ENCODE measurements at regions not wholly inside any gene's neighbourhood (a gene's known extent, or its start where the extent isn't known, plus 50 kb on each side); places are given as distances from the start of the nearest gene placed in this dataset.

DNA sequence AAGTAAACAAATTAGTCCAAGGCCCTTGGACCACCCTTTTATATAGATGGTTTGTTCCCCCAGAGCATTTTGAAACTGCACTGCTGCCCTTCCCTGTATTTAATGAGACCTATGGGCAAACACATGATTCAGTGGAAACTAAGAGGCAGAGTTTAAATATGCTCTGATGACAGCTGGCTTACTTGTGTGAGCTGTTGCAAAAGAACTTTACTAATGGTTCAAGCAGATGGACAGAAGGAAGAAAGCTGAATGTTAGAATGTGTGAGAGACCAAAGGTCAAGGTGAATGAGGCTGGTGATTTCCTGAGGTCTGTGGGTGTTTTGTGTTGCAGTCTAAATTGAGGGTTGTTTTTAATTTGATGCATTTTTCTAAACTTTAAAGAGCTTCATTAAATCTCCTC lies 123.0 kb upstream of the CEP162 start:
- TF ChIP-seq POLR2A (IDR thresholded peaks at IDR 0.05): no peak
- TF ChIP-seq, protein P1, sequence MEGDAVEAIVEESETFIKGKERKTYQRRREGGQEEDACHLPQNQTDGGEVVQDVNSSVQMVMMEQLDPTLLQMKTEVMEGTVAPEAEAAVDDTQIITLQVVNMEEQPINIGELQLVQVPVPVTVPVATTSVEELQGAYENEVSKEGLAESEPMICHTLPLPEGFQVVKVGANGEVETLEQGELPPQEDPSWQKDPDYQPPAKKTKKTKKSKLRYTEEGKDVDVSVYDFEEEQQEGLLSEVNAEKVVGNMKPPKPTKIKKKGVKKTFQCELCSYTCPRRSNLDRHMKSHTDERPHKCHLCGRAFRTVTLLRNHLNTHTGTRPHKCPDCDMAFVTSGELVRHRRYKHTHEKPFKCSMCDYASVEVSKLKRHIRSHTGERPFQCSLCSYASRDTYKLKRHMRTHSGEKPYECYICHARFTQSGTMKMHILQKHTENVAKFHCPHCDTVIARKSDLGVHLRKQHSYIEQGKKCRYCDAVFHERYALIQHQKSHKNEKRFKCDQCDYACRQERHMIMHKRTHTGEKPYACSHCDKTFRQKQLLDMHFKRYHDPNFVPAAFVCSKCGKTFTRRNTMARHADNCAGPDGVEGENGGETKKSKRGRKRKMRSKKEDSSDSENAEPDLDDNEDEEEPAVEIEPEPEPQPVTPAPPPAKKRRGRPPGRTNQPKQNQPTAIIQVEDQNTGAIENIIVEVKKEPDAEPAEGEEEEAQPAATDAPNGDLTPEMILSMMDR (IDR thresholded peaks at IDR 0.05): no peak
- intact Hi-C loops (cut with DNase I; ENCODE audit: low total_unique reads): no loop called here
- DNase-seq (ENCODE audit: low spot score in 2 of 2): no peak
- no peak overlapping the region for H3K4me3 ChIP-seq (ENCODE audit: low read depth, poor library complexity, severe bottlenecking)

- no peak overlapping the region for H3K4me3 ChIP-seq (ENCODE audit: low read depth, poor library complexity, severe bottlenecking)
- intact Hi-C loops (cut with DNase I; ENCODE audit: low total_unique reads): no loop called here
- 88 to 90% methylated on average over 1 of the region's 1 CpG for WGBS, 2 donors
- TF ChIP-seq, protein P1 (IDR thresholded peaks at IDR 0.05): no peak
- DNase-seq (ENCODE audit: low spot score in 2 of 2): no peak
Measured at GRCh38 chr6:84349542-84349941, 122.1 kb upstream of the CEP162 start.

DNA sequence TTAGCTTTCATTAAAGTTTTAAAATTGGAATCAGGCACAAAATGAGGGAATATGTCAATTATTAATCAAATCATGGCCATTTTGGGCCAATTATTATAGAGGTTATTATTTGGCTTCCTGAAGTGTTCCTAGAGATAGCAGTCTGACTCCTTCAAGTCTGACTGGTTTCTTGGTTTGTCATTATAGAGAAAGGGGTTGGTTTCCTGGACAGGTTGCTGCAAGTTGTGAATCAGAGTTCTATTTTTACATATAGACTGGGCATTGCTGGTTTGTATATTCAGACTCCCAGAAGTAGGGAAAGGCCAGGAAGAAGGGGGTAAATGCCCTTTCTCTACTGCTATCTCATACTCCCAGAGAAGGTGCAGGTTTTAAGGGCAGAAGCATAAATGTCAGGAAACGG lies 121.4 kb upstream of the CEP162 start:
- intact Hi-C loops (cut with DNase I; ENCODE audit: low total_unique reads): no loop called here
- no peak for DNase-seq (ENCODE audit: low spot score in 2 of 2)
- TF ChIP-seq, protein P1 (IDR thresholded peaks at IDR 0.05): no peak
- TF ChIP-seq POLR2A (IDR thresholded peaks at IDR 0.05): no peak
- H3K4me3 ChIP-seq (ENCODE audit: low read depth, poor library complexity, severe bottlenecking): no peak overlapping the region
- 77 to 83% methylated on average over 1 of the region's 1 CpG for WGBS, 2 donors

- no peak overlapping the region for H3K4me3 ChIP-seq (ENCODE audit: low read depth, poor library complexity, severe bottlenecking)
- no peak for TF ChIP-seq POLR2A (IDR thresholded peaks at IDR 0.05)
- TF ChIP-seq, protein P1 (IDR thresholded peaks at IDR 0.05): no peak
- DNase-seq (ENCODE audit: low spot score in 2 of 2): no peak
- intact Hi-C loops (cut with DNase I; ENCODE audit: low total_unique reads): no loop called here
Measured at GRCh38 chr6:84346372-84346771, 118.9 kb upstream of the CEP162 start.

DNA sequence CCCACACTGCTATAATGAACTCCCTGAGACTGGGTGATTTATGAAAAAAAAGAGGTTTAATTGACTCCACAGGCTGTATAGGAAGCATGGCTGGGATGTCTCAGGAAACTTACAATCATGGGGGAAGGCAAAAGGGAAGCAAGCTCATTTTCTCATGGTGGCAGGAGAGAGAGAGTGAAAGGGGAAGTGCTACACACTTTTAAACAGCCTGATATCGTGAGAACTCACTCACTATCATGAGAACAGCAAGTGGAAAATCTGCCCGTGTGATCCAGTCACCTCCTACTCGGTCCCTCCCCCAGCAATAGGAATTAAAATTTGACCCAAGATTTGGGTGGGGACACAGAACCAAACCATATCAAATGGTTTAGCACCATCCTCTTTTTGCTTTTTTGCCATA lies 116.6 kb upstream of the CEP162 start:
- 71 to 82% methylated on average over 3 of the region's 3 CpGs for WGBS, 2 donors
- DNase-seq (ENCODE audit: low spot score in 2 of 2): no peak
- intact Hi-C loops (cut with DNase I; ENCODE audit: low total_unique reads): no loop called here
- TF ChIP-seq POLR2A (IDR thresholded peaks at IDR 0.05): no peak
- TF ChIP-seq, protein P1 (IDR thresholded peaks at IDR 0.05): no peak
- H3K4me3 ChIP-seq (ENCODE audit: low read depth, poor library complexity, severe bottlenecking): no peak overlapping the region

DNA sequence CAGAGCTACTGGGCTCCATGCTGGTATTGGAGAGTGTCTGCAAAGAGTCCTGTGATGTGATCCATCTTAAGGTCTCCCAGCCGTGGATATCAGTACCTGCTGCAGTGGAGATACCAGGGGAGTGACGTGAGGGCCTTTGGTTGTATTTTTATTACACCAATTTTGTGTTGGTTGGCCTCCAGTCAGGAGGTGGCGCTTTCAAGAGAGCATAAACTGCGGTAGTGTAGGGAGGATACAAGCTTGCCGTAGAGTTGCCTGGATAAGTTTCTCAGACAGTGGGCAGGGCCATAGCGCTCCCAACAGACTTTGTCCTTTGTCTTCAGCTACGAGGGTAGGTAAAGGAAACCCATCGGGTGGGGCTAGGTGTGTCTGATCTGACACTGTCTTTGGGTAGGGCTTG lies 113.0 kb upstream of the CEP162 start:
- intact Hi-C loops (cut with DNase I; ENCODE audit: low total_unique reads): no loop called here
- no peak overlapping the region for H3K4me3 ChIP-seq (ENCODE audit: low read depth, poor library complexity, severe bottlenecking)
- WGBS, 2 donors: 82 to 83% methylated on average over 8 of the region's 8 CpGs
- TF ChIP-seq, protein P1 (IDR thresholded peaks at IDR 0.05): no peak
- no peak for TF ChIP-seq POLR2A (IDR thresholded peaks at IDR 0.05)
- DNase-seq (ENCODE audit: low spot score in 2 of 2): no peak
